Activated CD4-positive, CD25-positive, alpha-beta regulatory T cell treated with anti-CD3 and anti-CD28 coated beads, Interleukin-2, amount 50 U/mL, for 72 hours (primary cell): ENCODE measurements at regions not wholly inside any gene's neighbourhood (a gene's known extent, or its start where the extent isn't known, plus 50 kb on each side); places are given as distances from the start of the nearest gene placed in this dataset.

Experiments
- DNase-seq: peaks from one replicate; pipeline ENCODE4 v3.0.0; 2021

GRCh38 chr14:81849714-81850113, 316.1 kb upstream of the SEL1L start:
- DNase-seq: no peak

GRCh38 chr14:81855007-81855406, 321.4 kb upstream of the SEL1L start:
- DNase-seq: no peak

- no peak for DNase-seq
Observed at GRCh38 chr14:81859046-81859445, 325.4 kb upstream of the SEL1L start.

DNA sequence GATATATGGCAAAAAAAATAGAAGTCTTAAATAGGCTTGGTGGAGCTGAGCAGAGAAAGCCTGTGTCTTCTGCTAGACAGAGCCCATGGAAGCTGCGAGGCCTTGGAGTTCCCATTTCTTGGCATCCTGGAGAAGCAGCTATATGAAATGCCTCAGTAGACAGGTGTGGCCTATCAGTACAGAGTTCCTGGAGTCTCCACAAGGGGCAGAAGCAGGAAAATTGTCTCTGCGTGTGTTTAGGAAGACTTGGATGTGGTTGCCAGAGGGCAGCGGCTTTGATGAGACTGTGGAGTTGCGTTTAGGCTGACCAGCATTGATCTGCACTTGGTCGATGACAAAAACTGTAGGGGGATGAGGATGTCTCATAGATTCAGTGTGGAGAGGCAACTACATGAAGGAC, 334.5 kb upstream of the SEL1L start:
- no peak for DNase-seq

GRCh38 chr14:81871706-81872105, 338.1 kb upstream of the SEL1L start:
- DNase-seq: no peak

GRCh38 chr14:81884382-81884781, 350.7 kb upstream of the SEL1L start:
- no peak for DNase-seq

DNA sequence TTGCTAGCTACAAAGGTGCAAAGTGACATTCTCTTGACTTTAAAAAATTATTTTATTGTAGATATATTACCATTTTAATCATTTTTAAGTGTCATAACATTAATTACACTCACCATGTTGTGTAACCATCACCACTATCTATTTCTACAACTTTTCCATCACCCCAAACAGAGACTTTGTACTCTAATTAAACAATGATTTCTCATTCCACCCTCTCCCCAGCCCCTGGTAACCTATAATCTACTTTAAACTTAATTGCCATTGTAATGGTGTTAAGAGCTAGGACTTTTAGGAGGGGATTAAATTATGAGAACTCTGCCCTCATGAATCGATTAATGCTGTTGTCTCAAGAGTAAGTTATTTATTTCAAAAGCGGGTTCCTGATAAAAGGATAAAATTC, 352.9 kb upstream of the SEL1L start:
- DNase-seq: no peak

GRCh38 chr14:81889529-81889928, 355.9 kb upstream of the SEL1L start:
- no peak for DNase-seq

- no peak for DNase-seq
Observed at GRCh38 chr14:81890020-81890419, 356.4 kb upstream of the SEL1L start.

- no peak for DNase-seq
Observed at GRCh38 chr14:81903477-81903876, 369.8 kb upstream of the SEL1L start.

DNA sequence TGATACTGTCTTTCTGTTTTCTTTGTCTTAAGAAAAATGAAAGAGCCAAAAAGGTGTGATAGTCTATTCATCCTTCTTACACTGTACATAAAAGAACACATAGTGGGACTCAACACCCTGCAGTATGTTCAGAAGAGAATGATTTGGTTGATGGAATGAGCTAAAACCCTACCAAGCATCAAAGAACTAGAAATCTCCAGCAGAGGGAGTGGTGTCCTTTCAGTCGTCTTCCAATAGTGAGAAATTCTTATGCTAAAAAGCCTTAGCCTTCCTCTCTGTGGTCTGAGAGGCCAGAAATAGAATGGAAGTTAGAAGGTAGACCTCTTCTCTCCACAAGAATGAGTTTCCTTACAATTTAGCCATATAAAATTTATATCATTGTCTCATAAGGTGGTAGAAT, 393.4 kb upstream of the SEL1L start:
- DNase-seq: no peak

- no peak for DNase-seq
Observed at GRCh38 chr14:81931828-81932227, 398.2 kb upstream of the SEL1L start.

GRCh38 chr14:81936348-81936747, 402.7 kb upstream of the SEL1L start:
- no peak for DNase-seq

DNA sequence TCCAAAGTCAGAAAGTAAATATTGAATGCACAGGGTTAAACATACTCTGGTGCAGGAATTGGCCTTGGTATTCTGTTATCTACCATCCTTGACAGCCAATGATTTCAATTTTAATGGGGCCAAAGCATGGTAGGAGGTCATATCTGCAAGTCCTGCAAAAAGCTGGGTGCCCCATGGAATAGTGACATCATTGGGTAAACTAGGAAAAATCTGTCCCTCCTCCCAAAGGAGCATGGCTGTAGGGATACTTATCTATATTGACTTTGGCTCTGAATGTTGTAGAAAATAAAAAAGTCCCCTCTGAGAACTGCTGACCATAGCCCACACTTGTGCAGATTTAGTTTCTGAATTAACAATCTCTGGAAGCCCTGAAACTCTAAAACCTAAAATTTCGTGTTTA, 403.2 kb upstream of the SEL1L start:
- DNase-seq: no peak

DNA sequence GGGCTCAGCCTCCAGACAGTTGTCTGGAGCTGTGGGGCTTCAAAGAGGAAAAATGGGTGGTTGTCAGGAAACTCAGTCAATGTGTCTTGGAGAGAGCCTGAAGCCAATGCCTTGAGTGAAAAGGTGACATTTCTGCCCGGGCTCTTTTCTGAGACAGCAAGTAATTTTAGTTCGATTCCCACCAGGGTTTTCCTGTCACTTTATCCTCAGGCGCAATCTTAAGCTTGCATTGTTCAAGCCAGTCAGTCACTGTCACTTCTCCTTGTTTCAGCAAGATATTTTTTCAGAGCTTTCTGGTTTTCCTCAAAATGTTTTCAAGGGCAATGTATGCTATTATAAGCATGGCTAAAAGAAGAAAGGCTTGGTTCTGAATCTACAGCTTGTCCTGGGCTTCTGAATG, 404.7 kb upstream of the SEL1L start:
- DNase-seq: no peak

DNA sequence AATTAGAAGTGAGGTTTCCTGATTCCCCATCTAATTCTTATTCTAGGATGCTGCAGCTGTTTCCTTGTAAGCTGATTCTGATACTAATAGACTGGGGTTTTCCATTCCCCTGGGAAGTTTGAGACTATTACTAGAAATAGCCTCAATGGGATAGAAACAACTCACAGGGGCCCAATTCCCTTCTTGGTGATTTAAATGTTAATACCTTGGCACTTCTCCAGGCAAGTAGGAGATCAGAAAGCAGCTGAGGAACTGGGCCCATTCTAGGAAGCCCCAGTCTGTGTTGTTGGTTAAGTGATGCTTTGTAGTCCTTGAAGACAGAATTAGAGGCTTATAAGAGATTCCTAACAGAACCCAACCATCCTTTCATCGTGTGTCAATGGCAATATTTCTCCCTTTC, 407.0 kb upstream of the SEL1L start:
- DNase-seq: no peak

GRCh38 chr14:81942071-81942470, 408.4 kb upstream of the SEL1L start:
- DNase-seq: no peak

DNA sequence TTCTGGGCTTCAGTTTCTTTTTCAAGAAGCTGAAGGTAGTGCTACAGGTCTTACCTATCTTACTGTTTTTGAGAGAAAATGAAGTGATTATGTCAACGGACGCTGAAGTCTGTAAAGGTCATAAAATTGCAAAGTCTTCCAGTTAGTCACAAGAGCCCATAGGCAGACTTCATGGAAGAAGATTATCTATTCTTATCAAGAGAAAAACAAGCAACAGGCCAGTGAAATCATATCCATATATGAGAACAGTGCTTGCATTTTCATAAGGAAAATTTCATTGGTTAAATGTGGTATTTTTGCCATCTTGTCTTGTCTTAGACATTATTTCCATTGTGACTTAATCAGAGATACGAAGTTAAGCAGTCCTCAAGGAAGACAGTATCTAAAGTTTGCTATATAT, 412.7 kb upstream of the SEL1L start:
- no peak for DNase-seq

- no peak for DNase-seq
Observed at GRCh38 chr14:81946834-81947798, 413.5 kb upstream of the SEL1L start.

DNA sequence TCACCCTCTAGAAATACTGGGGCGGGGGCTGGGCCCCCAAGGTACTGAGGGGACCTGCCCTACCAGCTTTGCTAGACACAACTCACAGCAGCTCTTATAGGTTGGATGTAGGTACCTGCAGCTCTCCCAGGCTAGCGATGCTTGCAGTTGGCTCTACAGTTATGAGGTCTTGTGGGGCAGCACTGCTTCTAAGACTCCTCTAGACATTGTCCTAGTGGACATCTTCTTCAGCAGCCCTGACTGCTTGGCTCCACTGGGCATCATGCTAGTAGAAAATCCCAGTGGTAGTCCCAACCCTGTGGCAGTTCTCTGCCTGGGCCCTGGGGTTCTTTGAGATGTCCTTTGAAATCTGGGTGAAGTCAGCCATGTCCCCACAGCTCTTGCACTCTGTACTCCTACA, 419.3 kb upstream of the SEL1L start:
- no peak for DNase-seq

DNA sequence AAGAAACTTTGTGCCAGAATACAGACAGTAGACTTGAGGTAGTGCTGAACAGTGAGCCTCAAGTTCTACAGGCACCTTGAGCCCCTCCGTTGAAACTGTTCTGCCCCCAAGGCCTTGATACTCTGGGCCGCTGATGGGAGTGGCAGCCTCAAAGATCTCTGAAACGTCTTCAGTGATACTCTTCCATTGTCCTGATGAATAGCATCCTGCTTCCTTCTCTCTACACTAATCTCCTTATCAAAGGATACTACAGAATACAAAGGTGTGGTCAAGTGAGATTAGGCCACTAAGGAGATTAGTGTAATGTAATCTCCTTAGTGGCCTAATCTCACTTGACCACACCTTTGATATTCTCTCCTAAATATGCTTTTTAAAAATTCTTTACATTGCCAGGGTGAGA, 419.8 kb upstream of the SEL1L start:
- no peak for DNase-seq

DNA sequence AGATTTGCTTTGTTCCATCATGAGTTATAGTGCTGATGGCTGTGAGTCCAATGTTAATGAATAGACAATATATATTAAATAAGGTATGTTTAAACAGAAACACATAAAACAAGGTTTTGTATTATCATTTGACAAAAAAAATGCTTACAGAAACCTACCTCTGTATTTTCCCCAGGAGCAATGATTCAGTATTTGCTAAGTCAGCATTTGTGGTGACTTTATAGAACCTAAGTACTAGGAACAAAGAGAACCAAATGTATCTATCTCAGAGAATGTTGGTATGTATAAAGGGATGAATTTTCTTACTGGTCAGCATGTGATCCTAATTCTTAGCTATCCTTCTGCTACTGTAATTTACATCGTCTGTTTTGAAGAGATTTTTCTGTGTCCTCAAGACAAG, 421.5 kb upstream of the SEL1L start:
- DNase-seq: no peak

DNA sequence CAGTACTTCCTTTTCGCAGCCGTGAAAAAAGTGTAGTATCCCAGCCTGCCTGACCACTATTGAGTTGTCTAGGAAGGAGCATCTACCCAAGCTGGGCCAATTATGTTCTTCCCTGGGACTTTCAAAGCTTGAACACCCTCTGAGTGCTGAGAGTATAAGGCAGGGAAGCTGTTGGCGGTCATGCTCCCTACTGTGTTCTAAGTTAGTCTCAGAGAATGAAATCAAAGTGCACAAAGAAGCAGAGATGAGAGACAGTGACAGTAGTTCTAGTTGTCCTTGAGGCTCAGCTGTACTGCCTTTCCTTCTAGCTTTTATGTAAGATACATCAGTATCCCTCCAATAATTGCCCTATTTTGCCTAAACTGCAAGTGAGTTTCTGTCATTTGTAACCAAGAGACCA, 427.1 kb upstream of the SEL1L start:
- no peak for DNase-seq

DNA sequence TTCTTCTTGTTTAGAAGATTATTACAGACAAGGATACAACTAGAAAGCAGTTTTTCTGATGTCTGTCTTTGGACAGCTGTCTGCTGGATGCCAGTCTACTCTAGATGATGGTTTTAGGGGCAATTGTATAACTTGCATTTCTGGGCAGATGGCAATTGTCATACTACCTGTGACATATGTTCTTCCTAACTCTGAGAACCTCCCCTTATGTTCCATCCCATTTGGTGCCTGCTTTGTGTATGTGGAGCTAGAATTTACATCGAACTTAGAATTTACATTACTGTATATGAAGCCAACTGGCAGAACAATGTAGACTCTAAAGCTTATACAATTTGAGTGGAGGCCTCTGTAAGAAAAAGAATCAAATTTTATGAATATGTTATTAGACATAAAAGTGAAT, 430.2 kb upstream of the SEL1L start:
- no peak for DNase-seq

GRCh38 chr14:81970307-81970706, 436.7 kb upstream of the SEL1L start:
- DNase-seq: no peak
